HG03558 (cell line): ENCODE measurements at regions not wholly inside any gene's neighbourhood (a gene's known extent, or its start where the extent isn't known, plus 50 kb on each side); places are given as distances from the start of the nearest gene placed in this dataset.

ENCODE experiments used
- ATAC-seq: cut with Tn5 transposase; IDR thresholded peaks from one replicate; pipeline ENCODE4 v1.9.1; 2021; ENCODE audit warnings: moderate number of reproducible peaks; ENCODE audit not compliant: unreplicated experiment; ENCODE audit errors: extremely low read depth

DNA sequence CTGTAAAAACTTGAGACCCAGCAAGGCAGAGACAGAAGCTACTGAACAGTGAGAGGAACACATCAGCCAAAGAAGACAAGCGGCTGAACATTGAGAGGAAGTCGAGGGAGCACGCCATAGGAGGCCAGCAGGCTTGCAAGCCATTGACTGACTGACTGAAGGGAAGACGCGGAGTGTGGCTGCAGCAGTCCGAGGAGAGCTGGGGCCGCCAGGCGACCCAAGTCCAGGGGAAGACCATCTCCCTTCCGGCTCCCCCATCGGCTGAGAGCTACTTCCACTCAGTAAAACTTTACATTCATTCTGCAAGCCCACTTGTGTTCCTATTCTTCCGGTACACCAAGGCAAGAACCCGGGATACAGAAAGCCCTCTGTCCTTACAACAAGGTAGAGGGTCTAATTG, 167.3 kb upstream of the MBL2 start:
- ATAC-seq = no peak

GRCh38 chr10:52933748-52934147, 161.2 kb upstream of the MBL2 start:
- no peak for ATAC-seq

GRCh38 chr10:52927678-52928077, 155.1 kb upstream of the MBL2 start:
- ATAC-seq = no peak

- ATAC-seq = no peak
These were observed 150.9 kb upstream of the MBL2 start for GRCh38 chr10:52923520-52923919.

DNA sequence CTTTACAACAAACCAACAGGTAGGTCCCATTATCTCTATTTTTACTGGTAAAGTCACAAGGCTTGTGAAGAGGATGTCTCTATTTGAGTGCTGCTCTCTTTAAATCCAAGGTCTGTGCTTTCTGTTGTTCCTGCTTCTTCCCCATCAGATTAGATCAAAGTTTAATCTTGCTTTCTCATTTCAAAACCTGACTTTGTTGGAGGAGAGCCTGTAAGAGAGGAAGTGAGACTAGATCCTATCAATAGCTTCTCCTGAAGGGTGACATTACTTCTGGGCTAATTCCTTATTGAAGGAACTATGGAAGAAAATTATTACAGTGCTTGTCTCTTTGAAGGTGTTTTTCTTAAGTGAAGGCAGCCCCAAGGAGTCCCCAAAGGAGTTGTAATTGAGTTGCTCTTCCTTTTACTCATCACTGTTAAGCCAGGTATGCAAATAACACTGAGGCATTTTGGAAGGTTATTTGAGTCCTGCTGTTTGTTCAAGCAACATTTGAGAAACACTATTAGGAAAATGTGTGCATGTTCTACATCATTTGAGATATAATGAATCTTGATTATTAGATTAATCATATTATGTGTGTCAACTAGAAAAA, 146.2 kb upstream of the MBL2 start:
- no peak for ATAC-seq

DNA sequence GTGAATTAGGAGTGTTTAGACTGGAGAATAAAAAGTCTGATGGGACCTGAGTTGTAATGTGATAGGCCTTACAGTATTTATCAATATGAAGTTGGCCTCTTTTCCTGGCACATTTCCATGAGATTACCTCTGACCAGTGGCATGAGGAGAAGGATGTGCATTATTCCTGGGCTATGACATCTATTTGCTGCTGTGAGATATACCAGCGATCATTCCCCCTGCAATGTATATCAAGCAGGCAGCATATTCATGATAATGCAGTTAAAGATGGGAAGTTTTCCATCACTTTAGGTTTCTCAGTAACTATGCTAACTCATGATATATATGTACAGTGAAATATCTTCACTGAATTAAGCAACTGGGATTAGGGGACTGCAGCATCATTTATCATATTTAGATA, 142.8 kb upstream of the MBL2 start:
- no peak for ATAC-seq

DNA sequence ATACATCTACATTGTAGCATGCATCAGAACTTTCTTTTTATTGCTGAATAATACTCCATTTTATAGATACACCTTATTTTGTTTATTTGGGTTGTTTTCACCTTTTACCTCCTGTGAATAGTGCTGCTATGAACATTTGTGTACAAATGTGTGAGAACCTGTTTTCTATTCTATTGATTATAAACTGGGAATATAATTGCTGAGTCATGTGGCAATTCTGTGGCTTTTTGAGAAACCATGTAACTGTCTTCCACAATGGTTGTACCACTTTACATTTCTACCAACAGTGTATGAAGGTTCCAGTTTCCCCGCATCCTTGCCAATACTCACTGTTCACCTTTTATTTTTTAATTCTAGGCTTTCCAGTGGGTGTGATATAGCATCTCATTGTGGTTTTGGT, 138.6 kb upstream of the MBL2 start:
- ATAC-seq = no peak

DNA sequence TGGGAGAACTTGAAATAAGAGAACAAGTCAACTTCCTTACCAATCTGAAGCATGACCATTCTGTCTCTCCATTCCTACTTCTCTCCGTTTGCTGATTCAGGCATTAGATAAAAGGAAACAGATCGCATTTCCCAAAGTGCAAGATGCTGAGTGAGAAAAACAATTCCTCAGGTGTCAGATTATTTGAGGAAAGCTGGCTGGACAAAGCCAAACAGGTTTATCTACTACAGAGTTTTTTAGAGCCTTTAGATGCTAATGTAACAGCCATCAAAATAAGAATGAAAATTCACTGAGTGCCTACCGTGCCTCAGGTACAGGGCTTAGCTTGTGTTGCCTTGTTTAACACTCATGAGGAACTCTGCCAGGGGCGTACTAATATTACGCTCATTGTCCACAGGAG, 135.9 kb upstream of the MBL2 start:
- no peak for ATAC-seq

DNA sequence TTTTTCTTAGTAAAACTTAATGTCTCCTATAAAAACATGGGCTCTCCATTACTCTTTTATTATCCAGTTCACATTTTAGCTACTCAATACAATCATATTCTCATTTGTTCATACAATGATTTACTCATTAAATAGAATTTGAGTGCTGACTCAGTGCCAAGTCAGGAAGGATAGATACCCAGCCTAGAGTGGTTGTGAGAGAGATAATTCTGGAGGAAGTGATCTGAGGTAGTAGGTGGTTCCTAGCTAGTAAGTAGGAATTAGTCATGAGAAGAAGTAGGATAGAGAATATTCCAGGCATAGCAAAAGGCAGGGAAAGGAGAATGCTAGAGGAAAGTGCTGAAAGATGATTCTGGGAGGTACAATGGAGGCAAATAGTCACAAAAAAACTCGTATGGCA, 133.5 kb upstream of the MBL2 start:
- ATAC-seq = no peak

- no peak for ATAC-seq
These were observed 130.9 kb upstream of the MBL2 start for GRCh38 chr10:52903397-52903938.

DNA sequence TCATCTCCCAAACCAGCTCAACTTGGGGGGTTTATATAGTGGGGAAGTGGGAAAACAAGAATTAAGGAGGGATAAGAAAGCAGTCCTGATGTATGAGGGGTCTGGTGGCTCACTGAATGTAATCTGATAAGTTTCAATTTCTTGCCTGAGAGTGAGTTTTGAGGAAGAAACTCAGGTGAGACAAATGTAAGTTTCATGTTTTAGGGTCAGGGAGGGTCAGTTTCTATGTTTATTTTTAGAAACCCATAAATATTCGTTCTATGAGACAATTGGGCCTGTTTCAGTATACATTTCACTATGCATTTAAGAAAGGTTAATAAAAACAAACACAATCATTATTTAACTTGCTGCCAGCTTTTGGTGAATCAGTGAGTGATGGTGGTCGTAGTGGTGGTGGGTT, 128.0 kb upstream of the MBL2 start:
- peak; percentile 68 for ATAC-seq

DNA sequence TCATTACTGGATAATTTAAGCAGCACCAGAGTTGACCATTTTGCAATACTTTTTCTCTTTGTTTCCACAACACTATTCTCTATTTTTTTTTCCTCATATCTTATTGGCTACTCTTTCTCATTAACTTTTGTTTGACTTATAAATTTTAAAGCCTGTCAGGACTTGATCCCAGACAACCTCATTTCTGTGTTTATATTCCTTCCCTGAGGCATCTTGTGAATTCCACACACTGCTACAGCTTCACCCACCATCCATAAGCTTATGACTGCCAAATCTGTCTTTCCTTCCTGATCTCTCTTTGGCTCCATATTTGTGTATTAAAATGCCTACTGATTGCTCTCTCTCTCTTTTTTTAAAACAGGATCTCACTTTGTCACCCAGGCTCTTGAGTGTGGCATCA, 124.6 kb upstream of the MBL2 start:
- ATAC-seq = no peak

- ATAC-seq = no peak
These were observed 122.5 kb upstream of the MBL2 start for GRCh38 chr10:52895059-52895458.

GRCh38 chr10:52890281-52890680, 117.7 kb upstream of the MBL2 start:
- no peak for ATAC-seq

- no peak for ATAC-seq
These were observed 117.0 kb upstream of the MBL2 start for GRCh38 chr10:52889611-52890010.

DNA sequence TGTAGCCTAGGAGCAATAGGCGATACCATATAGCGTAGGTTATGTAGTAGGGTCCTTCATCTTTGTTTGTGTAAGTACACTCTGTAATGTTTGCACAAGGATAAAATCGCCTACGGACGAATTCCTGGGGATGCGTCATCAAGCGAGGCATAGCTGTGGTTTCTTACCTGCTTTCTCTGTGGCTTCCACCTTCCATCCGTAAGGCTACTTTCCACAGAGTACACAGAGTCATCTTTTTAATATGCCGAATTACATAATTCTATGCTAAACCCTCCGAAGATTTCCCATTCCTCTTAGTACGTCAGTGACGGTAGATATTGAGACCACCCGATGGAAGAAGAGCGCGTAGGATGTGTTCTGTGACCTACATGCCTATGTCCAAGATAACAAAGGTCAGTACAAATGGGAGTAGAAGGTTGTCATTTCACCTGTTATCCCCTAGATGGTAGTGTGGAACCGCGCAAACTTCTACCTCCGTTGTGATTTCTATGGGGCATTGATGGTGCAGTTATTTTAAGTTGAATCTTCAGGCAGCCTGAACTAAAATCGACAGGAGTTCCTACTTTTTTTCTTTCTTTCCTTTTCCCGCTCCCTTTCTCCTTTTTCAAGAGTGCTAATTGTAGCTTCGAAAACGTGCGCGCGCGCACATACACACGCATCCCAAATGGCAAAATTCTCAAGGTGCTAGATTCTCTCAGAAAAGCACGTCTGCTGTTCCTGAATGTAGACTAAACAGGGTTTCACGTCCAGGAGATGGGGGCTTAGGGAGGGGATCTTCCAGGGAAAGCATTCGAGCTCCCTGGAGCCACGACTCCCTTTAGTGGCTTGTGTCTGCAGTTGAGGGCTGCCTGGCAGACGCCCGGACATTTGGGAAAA, 111.7 kb upstream of the MBL2 start:
- ATAC-seq = peak; percentile 92

- ATAC-seq = no peak
These were observed 106.7 kb upstream of the MBL2 start for GRCh38 chr10:52879091-52879807.

- ATAC-seq = no peak
These were observed 104.9 kb upstream of the MBL2 start for GRCh38 chr10:52877451-52877850.

DNA sequence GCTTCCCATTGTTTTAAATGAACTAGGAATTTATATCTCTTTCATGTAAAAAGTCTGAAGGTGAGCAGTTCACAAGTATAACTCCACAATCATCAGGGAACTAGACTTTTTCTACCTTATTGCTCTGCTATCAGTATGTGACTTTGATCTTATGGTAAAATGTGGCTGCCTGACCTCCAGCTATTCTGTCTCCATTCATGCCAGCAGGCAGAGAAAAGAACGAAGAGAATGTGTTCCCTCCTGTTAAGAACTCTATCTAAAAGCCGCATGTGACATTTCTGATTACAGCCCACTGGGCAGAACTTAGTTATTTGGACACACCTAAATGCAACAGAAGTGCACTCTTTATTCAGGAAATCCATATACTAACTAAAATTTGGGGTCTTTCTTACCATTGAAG, 102.8 kb upstream of the MBL2 start:
- no peak for ATAC-seq

GRCh38 chr10:52874581-52874980, 102.0 kb upstream of the MBL2 start:
- ATAC-seq = no peak

GRCh38 chr10:52871191-52871843, 98.7 kb upstream of the MBL2 start:
- no peak for ATAC-seq
